HEK293T (cell line): ENCODE measurements at regions not wholly inside any gene's neighbourhood (a gene's known extent, or its start where the extent isn't known, plus 50 kb on each side); places are given as distances from the start of the nearest gene placed in this dataset.

Experiments used
- CTBP1 ChIP-seq: fragments of 450-650 bp; IDR thresholded peaks from 2 replicates; pipeline ENCODE4 v1.6.1; 2016; ENCODE audit warnings: borderline replicate concordance
- ELF4 ChIP-seq: fragments of 450-650 bp; IDR thresholded peaks from 2 replicates; pipeline ENCODE4 v1.6.1; 2017; ENCODE audit warnings: antibody characterized with exemption
- L3MBTL2 ChIP-seq: fragments of 450-650 bp; conservative IDR thresholded peaks from 2 replicates; pipeline ENCODE4 v1.6.1; 2016; ENCODE audit warnings: mild to moderate bottlenecking

DNA sequence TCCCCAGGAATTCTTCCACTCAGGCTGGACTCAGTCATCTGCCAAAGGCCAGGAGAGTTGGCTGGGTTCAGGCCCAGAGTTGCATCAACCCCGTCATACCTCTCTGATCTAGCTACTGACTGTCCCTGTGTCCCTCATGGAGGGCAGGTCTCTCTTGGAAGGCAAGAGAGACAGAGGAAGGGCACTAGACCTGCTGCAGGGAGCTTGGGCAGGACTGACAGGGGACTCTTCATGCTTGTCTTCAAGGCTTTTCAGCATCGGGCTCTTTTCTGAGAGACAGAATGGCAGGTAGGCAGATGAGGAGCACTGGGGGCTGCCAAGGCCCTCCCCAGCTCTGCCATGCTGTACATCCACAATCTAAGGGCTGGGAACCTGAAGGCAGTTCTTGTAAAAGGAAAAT is 140.1 kb upstream of the MRPS22 start:
- TF ChIP-seq CTBP1, result no peak
- no peak for TF ChIP-seq L3MBTL2
- TF ChIP-seq ELF4, result no peak
